ENCODE measurements at regions not wholly inside any gene's neighbourhood (a gene's known extent, or its start where the extent isn't known, plus 50 kb on each side); places are given as distances from the start of the nearest gene placed in this dataset.

DNA sequence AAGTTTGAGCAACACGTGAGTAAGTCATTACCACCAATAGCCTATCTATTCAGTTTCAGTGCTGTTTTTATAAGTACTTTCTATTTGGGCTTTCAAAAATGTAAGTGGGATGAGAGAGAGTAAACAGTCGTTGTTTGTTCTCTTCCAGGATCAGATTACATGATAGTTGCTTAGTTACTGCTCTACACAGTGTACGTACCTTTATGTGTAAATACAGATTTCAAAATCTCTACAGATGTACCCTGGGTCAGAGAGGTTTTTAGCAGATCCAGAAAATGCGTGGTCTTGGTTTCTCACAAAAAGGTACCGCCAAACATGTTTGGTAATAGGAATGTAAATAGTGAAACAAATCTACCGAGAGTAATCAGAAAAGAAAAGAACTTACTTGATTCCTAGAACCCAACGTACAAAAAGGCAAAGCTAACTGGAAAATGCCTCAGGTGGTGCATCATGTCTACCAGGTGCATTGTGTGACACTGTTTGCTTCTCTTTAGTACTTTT is 421.1 kb downstream of the BCKDHB start:
- no peak for TF ChIP-seq POLR2A (IDR thresholded peaks at IDR 0.05; ENCODE audit: low read depth, low read length)
- no peak for TF ChIP-seq POLR2AphosphoS5 (IDR thresholded peaks at IDR 0.05; ENCODE audit: low read depth, low read length)
- TF ChIP-seq TAF1 (IDR thresholded peaks at IDR 0.05; ENCODE audit: low read depth, low read length): no peak
- TF ChIP-seq PAX5 (IDR thresholded peaks at IDR 0.05; ENCODE audit: insufficient read depth, low read length, severe bottlenecking): no peak
- TF ChIP-seq SPI1 (IDR thresholded peaks at IDR 0.05; ENCODE audit: low read depth, low read length): no peak
- TF ChIP-seq POU2F2 (IDR thresholded peaks at IDR 0.05; ENCODE audit: low read depth, low read length): no peak

All from GM12891 (cell line).